ENCODE measurements at regions not wholly inside any gene's neighbourhood (a gene's known extent, or its start where the extent isn't known, plus 50 kb on each side); places are given as distances from the start of the nearest gene placed in this dataset.
"Not testable (repeated sequence)": the region's sequence is repeated elsewhere in the genome, so short reads cannot be mapped to it uniquely, and the experiment has no call there.

GRCh38 chr15:22519213-22519612 lies 60.5 kb downstream of the GOLGA6L22 start:
- H3K4me3 ChIP-seq (ENCODE audit: low read length); H2AFZ ChIP-seq (ENCODE audit: low read depth, low read length); H3K4me1 ChIP-seq (ENCODE audit: insufficient read depth, low read length); H3K27me3 ChIP-seq (ENCODE audit: insufficient read depth, low read length); H3K36me3 ChIP-seq (ENCODE audit: insufficient read depth, low read length); H3K9me3 ChIP-seq (ENCODE audit: low read length): not testable (repeated sequence)

DNA sequence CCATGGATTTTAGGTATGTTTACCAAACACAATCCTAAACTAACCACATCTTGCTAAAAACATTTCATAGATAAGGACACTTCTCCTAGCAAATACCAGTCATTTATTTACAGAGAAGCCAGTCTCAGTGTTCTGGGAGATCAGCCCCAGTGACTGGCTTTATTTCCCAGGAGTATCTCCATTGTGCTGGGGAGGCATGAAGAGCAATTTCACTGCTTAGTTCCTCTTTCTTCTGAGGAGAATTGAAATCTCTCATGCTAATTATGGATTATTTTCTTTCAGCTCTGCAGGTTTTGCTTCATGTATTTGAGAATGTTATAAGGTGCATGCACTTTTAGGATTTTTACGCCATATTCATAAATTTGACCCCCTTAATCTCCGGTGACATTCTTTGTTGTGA lies 67.8 kb downstream of the GOLGA6L22 start:
- H3K27me3 ChIP-seq (ENCODE audit: insufficient read depth, low read length); H3K4me1 ChIP-seq (ENCODE audit: insufficient read depth, low read length); H3K36me3 ChIP-seq (ENCODE audit: insufficient read depth, low read length); H3K4me3 ChIP-seq (ENCODE audit: low read length); H3K9me3 ChIP-seq (ENCODE audit: low read length); H2AFZ ChIP-seq (ENCODE audit: low read depth, low read length): not testable (repeated sequence)

DNA sequence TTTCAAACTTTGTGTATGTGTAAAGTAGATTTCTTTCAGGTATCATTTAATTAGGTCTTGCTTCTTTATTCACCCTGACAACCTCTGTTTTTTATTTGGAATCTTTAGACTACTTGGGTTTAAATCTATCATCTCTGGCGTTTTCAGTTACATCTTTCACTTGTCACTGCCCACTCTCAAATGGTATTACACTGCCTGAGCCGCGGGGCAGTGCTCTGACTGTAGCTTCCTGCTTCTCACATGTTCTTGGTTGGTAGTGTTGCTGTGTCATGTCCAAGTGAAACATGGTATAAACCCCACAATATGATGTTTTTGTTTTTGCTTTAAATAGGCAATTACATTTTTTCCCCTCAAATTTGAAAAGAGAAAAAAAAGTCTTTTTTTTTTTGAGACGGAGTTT lies 68.3 kb downstream of the GOLGA6L22 start:
- H3K9me3 ChIP-seq (ENCODE audit: low read length); H2AFZ ChIP-seq (ENCODE audit: low read depth, low read length); H3K4me1 ChIP-seq (ENCODE audit: insufficient read depth, low read length); H3K36me3 ChIP-seq (ENCODE audit: insufficient read depth, low read length); H3K4me3 ChIP-seq (ENCODE audit: low read length); H3K27me3 ChIP-seq (ENCODE audit: insufficient read depth, low read length): not testable (repeated sequence)

GRCh38 chr15:22529200-22529599 lies 70.5 kb downstream of the GOLGA6L22 start:
- not testable (repeated sequence) for H3K4me3 ChIP-seq (ENCODE audit: low read length); H3K36me3 ChIP-seq (ENCODE audit: insufficient read depth, low read length); H3K4me1 ChIP-seq (ENCODE audit: insufficient read depth, low read length); H2AFZ ChIP-seq (ENCODE audit: low read depth, low read length); H3K27me3 ChIP-seq (ENCODE audit: insufficient read depth, low read length); H3K9me3 ChIP-seq (ENCODE audit: low read length)

- not testable (repeated sequence) for H3K4me1 ChIP-seq (ENCODE audit: insufficient read depth, low read length); H3K36me3 ChIP-seq (ENCODE audit: insufficient read depth, low read length); H3K4me3 ChIP-seq (ENCODE audit: low read length); H3K27me3 ChIP-seq (ENCODE audit: insufficient read depth, low read length); H3K9me3 ChIP-seq (ENCODE audit: low read length); H2AFZ ChIP-seq (ENCODE audit: low read depth, low read length)
These were observed 101.0 kb downstream of the GOLGA6L22 start for GRCh38 chr15:22559701-22560100.

- H3K27me3 ChIP-seq (ENCODE audit: insufficient read depth, low read length); H3K4me1 ChIP-seq (ENCODE audit: insufficient read depth, low read length); H3K36me3 ChIP-seq (ENCODE audit: insufficient read depth, low read length); H2AFZ ChIP-seq (ENCODE audit: low read depth, low read length); H3K9me3 ChIP-seq (ENCODE audit: low read length); H3K4me3 ChIP-seq (ENCODE audit: low read length): not testable (repeated sequence)
These were observed 103.0 kb downstream of the GOLGA6L22 start for GRCh38 chr15:22561716-22562115.

- H3K4me1 ChIP-seq (ENCODE audit: insufficient read depth, low read length); H3K36me3 ChIP-seq (ENCODE audit: insufficient read depth, low read length); H2AFZ ChIP-seq (ENCODE audit: low read depth, low read length); H3K9me3 ChIP-seq (ENCODE audit: low read length); H3K27me3 ChIP-seq (ENCODE audit: insufficient read depth, low read length); H3K4me3 ChIP-seq (ENCODE audit: low read length): not testable (repeated sequence)
These were observed 107.8 kb downstream of the GOLGA6L22 start for GRCh38 chr15:22566510-22566909.

DNA sequence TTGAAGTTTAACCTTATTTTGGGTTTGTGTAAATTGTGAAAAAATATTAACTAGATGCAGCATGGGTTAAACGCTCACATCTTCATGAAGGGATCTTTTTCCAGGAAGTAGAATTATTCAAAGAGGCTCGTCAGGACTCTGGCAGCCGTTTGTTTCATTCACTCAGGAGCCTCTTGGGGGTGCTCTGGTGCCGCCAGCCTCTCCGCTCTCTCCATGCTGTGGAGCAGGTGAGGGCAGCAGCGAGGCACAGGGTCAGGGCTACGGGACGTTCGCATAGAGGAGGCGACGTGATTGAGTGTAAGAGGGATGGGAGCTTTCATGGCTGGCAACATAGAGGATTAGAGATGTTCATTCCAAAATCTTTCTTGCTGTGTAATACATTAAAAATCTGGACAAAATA lies 110.8 kb downstream of the GOLGA6L22 start:
- not testable (repeated sequence) for H3K4me1 ChIP-seq (ENCODE audit: insufficient read depth, low read length); H3K9me3 ChIP-seq (ENCODE audit: low read length); H3K27me3 ChIP-seq (ENCODE audit: insufficient read depth, low read length); H2AFZ ChIP-seq (ENCODE audit: low read depth, low read length); H3K36me3 ChIP-seq (ENCODE audit: insufficient read depth, low read length); H3K4me3 ChIP-seq (ENCODE audit: low read length)

GRCh38 chr15:22572152-22572735 lies 113.5 kb downstream of the GOLGA6L22 start:
- H3K36me3 ChIP-seq (ENCODE audit: insufficient read depth, low read length); H3K4me3 ChIP-seq (ENCODE audit: low read length); H3K9me3 ChIP-seq (ENCODE audit: low read length); H3K4me1 ChIP-seq (ENCODE audit: insufficient read depth, low read length); H3K27me3 ChIP-seq (ENCODE audit: insufficient read depth, low read length); H2AFZ ChIP-seq (ENCODE audit: low read depth, low read length): not testable (repeated sequence)

GRCh38 chr15:22572792-22573191 lies 114.1 kb downstream of the GOLGA6L22 start:
- not testable (repeated sequence) for H3K36me3 ChIP-seq (ENCODE audit: insufficient read depth, low read length); H3K4me3 ChIP-seq (ENCODE audit: low read length); H3K9me3 ChIP-seq (ENCODE audit: low read length); H3K27me3 ChIP-seq (ENCODE audit: insufficient read depth, low read length); H2AFZ ChIP-seq (ENCODE audit: low read depth, low read length); H3K4me1 ChIP-seq (ENCODE audit: insufficient read depth, low read length)

DNA sequence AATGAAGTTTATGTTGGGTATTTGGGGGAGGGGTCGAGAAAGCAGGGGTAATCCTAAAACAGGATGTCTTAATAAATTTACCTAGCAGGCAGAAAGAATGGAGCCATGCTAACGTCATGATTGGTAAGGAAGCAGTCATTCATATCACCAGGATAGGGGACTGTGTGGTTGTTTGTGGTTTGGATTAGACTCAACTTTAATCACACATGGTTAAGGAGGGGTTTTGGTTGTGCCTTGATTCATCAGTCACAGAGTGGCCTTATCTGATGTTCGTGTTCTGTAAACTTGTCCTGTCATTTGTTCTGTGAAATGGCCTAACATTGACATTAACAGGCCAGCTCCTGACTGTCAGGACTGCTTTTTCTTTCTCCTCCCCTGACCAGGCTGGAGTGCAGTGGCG lies 119.1 kb downstream of the GOLGA6L22 start:
- not testable (repeated sequence) for H3K36me3 ChIP-seq (ENCODE audit: insufficient read depth, low read length); H3K9me3 ChIP-seq (ENCODE audit: low read length); H3K4me3 ChIP-seq (ENCODE audit: low read length); H3K4me1 ChIP-seq (ENCODE audit: insufficient read depth, low read length); H3K27me3 ChIP-seq (ENCODE audit: insufficient read depth, low read length); H2AFZ ChIP-seq (ENCODE audit: low read depth, low read length)

- H3K9me3 ChIP-seq (ENCODE audit: low read length); H3K27me3 ChIP-seq (ENCODE audit: insufficient read depth, low read length); H3K4me3 ChIP-seq (ENCODE audit: low read length); H3K4me1 ChIP-seq (ENCODE audit: insufficient read depth, low read length); H2AFZ ChIP-seq (ENCODE audit: low read depth, low read length); H3K36me3 ChIP-seq (ENCODE audit: insufficient read depth, low read length): not testable (repeated sequence)
These were observed 120.5 kb downstream of the GOLGA6L22 start for GRCh38 chr15:22579213-22579612.

GRCh38 chr15:22587391-22587790 lies 128.7 kb downstream of the GOLGA6L22 start:
- not testable (repeated sequence) for H3K36me3 ChIP-seq (ENCODE audit: insufficient read depth, low read length); H3K4me1 ChIP-seq (ENCODE audit: insufficient read depth, low read length); H3K4me3 ChIP-seq (ENCODE audit: low read length)

GRCh38 chr15:22598552-22598951 lies 139.8 kb downstream of the GOLGA6L22 start:
- not testable (repeated sequence) for H3K36me3 ChIP-seq (ENCODE audit: insufficient read depth, low read length); H3K27me3 ChIP-seq (ENCODE audit: insufficient read depth, low read length); H3K9me3 ChIP-seq (ENCODE audit: low read length); H3K4me1 ChIP-seq (ENCODE audit: insufficient read depth, low read length); H2AFZ ChIP-seq (ENCODE audit: low read depth, low read length); H3K4me3 ChIP-seq (ENCODE audit: low read length)

More at GRCh38 chr15:22587391-22587790, 128.7 kb downstream of the GOLGA6L22 start:
- not testable (repeated sequence) for H3K27me3 ChIP-seq (ENCODE audit: insufficient read depth, low read length); H3K9me3 ChIP-seq (ENCODE audit: low read length); H2AFZ ChIP-seq (ENCODE audit: low read depth, low read length)

All from neuron (in vitro differentiated cells).